SK-N-SH treated with all-trans-retinoic acid at 6 μM for 48 hours (cell line): ENCODE measurements at regions not wholly inside any gene's neighbourhood (a gene's known extent, or its start where the extent isn't known, plus 50 kb on each side); places are given as distances from the start of the nearest gene placed in this dataset.

ENCODE experiments used
- ESRRG ChIP-seq: fragments of 250-450 bp; sonication (Bioruptor Pico); IDR thresholded peaks from 2 replicates; pipeline ENCODE4 v1.6.1; 2021; ENCODE audit warnings: mild to moderate bottlenecking
- RARB ChIP-seq: fragments of 250-450 bp; sonication (Bioruptor Pico); IDR thresholded peaks from 2 replicates; pipeline ENCODE4 v1.8.0; 2021; ENCODE audit warnings: mild to moderate bottlenecking, moderate library complexity
- ZNF8 ChIP-seq: fragments of 450-650 bp; formaldehyde crosslinking; IDR thresholded peaks from 2 replicates; pipeline ENCODE4 v1.5.0; 2020; ENCODE audit warnings: mild to moderate bottlenecking, moderate library complexity
- TF ChIP-seq, protein P1 (sequence below): fragments of 250-450 bp; sonication (Bioruptor Pico); IDR thresholded peaks from 2 replicates; pipeline ENCODE4 v1.8.0; 2020; ENCODE audit warnings: mild to moderate bottlenecking, moderate library complexity, borderline replicate concordance

DNA sequence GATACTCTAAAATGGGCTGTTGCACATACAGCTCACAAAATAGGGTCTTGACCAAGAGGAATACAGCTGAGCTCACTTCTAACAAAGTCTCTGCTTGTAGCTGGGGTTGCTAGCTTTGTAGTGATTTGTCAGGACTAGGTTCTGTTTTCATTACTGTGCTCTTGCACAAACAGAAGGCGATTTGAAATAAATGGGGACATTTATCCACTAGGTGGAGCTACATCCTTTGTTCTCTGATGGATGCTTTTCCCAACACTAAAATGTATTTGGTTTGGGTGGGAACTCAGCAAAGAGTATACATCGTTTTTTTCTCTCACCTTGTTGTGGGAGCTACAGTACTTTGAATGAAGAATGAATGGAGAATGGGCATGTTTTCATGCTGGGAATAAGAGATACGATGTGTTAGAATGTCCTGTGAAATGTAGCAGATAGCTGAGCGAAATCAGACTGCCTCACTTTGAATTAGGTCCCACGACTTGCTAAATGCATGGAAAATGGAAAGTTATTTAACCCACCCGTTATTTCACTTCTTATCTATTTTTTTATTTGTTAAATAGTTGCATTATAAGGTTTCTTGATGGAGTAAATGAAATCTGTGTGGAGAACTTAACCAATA lies 494.7 kb upstream of the MAP3K7 start:
- TF ChIP-seq, protein P1, sequence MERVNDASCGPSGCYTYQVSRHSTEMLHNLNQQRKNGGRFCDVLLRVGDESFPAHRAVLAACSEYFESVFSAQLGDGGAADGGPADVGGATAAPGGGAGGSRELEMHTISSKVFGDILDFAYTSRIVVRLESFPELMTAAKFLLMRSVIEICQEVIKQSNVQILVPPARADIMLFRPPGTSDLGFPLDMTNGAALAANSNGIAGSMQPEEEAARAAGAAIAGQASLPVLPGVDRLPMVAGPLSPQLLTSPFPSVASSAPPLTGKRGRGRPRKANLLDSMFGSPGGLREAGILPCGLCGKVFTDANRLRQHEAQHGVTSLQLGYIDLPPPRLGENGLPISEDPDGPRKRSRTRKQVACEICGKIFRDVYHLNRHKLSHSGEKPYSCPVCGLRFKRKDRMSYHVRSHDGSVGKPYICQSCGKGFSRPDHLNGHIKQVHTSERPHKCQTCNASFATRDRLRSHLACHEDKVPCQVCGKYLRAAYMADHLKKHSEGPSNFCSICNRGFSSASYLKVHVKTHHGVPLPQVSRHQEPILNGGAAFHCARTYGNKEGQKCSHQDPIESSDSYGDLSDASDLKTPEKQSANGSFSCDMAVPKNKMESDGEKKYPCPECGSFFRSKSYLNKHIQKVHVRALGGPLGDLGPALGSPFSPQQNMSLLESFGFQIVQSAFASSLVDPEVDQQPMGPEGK (CRISPR knock-in tag), result no peak
- TF ChIP-seq ESRRG (CRISPR knock-in tag) (no peak), RARB (CRISPR knock-in tag) (no peak), ZNF8 (no peak)
